ENCODE measurements at regions not wholly inside any gene's neighbourhood (a gene's known extent, or its start where the extent isn't known, plus 50 kb on each side); places are given as distances from the start of the nearest gene placed in this dataset.
A peak's percentile ranks its signal among the peaks of the same experiment; 100 is the strongest.

DNA sequence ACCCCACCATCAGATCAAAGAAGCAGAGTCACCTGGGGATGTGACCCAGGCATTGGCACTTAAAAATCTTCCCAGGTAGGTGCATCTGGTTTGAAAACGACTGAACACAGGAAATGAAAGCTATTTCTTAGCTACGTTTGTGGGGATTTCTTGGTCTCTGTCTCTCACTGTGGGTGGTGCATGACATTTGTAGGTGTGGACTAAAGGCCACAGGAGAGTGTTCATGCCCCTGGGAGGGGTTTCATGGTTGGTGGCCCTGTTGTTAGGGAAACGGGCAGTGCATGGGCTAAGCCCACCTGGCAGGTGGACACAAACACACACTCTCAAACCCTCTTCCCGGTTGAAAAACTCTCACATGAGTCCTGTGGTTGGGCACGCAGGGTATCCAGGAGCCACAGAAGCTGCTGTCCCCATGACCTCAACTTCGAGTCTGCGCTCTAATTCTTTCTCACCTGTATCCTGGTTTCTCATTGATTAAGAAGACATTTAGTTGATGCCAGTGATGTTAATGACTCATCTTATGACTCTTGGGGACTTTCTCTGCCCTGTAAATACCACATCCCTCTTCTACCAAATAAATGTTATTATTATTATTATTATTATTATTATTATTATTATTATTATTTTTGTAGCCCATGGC is 119.4 kb downstream of the MRPS6 start:
- no peak for DNase-seq

DNA sequence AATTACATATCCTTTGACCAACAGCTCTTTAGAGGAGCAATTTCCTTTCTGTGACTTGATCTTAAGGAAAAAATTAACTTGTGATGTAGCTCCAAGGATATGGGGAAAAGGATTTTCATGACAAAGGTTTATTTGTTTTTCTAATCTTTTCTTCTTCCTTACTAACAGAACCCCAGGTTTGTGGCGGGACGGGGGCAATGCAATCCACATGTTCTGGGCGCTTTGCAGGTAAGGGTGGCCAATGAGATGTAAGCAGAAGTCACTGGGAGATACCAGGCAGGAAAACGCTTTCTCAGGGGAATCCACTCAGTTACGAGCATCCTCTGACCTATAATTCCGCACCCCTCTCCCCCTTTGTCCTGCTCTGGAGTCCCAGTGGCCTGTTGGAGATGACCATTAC is 122.0 kb downstream of the MRPS6 start:
- no peak for DNase-seq

DNA sequence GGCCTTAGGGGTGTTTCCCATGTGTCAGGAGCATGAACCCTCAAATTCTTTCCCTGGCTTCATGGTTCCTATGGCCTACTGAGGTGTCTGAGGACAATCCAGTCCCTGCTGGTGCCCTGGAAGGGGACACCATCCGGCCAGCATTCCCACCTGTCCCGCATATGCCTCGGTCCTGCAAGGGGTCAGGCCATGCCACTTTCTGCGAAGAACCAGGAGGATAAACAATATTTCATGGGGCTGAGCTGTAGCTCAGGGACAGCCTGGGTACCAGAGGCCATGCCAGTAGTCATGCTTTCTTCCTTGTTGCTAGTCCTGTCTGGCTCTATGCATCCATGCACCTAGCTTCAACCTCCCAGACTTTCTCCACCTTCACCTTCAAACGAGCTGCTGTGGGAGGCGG is 123.6 kb downstream of the MRPS6 start:
- no peak for DNase-seq

DNA sequence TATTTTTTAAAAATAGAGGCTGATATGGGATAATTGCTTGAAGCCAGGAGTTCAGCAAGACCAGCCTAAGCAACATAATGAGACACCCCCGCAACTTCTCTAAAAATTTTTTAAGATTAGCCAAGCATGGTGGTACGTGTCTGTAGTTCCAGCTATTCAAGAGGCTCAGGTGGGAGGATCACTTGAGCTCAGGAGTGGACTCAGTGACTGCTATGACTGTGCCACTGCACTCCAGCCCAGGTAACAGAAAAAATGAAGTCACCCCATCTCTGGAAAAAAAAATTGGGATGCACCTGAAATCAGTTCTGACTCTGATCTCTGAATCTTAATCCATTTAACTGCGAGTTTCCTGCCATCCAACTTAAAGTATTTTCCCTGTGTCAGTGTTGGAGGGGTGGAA is 124.2 kb downstream of the MRPS6 start:
- DNase-seq, result no peak

DNA sequence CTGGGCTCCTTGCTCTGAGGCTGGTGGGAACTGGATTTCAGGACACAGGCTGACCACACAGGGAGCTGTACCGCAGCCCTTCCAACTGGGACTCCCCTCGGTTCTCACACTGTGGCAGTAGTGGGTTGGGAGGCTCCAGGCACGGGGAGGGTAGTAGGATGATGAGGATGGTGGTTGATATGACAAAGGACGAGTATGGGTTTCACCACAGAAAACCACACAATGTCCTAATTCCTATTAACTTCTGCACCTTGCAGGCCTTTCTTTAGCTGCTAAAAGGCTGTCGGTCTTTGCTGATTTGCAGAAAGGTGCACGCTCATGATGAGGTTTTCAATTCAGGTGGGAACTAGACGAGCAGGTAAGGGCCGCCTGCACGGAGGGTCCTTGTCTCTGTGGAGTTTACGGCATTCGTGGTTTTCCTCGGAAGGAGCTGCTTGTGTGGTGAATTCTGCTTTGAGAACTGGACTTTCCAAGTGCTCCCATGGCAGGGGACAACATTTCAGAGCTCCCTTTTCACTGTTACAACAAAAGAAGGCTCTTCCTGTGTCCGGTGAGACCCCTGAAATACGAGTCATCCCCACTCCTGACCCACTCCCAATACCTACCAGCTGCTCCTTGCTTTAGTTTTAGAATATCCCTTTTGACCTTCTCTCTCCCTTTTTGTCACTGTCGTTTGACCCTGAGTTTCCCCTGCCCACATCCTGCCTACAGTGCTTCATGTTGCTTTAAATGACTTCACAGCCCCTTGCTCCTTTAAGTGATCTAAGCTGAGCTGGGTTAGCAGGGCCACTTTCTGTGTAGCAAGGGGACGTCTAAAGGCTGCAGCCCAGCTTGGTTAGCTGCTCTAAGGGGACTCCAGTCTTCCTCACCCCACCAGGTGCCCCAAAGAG is 125.1 kb downstream of the MRPS6 start:
- DNase-seq, result peak; percentile 60

DNA sequence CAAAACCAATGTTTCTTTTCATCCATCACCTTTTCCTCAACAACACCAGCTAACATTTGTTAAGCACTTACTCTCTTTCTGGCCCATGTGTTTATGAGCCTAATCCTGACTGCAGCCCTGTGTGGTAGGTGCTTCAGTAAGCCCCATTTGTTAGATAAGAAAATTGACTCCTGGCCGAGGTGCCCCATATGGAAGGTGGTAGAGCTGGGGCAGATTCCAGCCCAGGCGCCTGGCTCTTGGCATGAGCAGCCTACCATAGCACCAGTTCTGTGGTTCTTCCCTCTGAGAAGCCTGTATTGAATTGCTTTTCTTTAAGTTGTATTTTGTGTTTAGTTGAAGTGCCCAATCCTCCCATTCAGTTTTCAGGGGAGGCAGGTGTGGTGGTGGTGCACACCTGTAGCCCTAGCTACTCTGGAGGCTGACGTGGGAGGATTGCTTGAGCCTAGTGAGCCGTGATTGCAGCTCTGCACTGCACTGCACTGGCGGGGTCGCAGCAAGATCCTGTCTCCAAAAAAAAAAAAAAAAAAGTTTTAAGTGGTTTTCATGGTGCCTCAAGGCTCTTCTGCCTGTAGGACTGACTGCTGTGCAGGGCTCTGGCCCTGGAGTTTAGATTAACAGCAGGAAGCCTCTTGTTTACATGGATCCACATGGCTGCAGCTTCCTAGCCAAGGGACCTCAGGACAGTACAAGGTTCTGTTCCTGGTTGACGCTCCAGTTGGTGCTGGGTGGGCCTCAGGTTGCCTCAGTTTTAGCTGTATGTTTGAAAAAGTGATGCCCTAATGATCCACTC is 125.9 kb downstream of the MRPS6 start:
- DNase-seq, result peak; percentile 59

DNA sequence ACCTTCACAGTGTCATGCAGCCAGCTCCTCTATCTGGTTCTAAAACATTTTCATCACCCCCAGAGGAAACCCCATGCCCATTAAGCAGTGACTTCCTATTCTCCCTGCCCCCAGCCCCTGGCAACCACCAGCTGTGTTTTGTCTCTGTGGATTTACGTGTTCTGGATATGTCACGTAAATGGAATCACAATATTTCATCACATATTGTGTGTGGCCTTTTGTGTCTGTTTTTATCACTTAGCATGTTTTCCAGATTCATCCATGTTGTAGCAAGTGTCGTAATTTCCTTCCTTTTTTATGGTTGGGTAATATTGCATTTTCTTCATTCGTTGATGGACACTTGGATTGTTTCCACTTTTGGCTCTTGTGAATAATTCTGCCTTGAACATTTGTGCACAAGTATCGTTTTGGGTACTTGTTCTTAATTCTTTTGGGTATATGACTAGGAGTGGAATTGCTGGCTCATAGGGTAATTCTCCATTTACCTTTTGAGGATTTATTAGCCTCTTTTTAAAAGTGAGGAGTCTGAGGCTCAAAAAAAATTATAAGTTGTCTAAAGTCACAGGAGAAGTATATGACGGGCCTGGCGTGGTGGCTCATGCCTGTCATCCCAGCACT is 127.0 kb downstream of the MRPS6 start:
- no peak for DNase-seq

DNA sequence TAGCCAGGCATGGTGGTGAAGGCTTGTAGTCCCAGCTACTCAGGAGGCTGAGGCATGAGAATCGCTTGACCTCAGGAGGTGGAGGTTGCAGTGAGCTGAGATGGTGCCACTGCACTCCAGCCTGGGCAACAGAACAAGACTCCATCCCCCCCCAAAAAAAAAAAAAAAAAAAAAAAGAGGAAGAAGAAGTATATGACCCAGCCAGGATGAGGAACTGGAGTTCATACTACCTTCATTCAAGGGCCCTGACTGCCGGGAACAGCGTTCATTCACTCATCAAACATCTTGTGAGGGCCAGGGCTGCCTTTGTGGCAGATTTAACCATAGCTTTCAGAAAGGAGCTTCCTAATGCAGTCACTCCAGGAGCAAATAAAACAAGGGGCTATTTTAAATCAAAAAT is 127.6 kb downstream of the MRPS6 start:
- no peak for DNase-seq

DNA sequence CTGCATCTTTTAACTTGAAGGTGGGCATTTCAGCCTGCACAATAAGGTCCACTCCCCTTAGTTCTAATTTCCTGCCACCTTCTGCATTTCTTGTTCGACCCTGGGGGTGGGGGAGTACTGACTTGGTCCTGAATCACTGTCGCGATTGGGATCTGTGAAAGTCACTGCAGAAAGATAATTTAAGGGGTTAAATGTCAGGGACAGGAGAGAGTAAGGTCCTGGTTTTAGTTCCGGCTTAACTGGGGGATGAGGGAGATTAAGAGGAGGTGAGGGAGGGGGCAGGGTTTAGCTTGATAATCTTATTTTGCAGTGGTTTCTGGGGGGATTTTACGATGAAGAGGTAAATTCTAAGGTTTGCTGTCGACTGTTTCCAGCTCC is 128.1 kb downstream of the MRPS6 start:
- no peak for DNase-seq

DNA sequence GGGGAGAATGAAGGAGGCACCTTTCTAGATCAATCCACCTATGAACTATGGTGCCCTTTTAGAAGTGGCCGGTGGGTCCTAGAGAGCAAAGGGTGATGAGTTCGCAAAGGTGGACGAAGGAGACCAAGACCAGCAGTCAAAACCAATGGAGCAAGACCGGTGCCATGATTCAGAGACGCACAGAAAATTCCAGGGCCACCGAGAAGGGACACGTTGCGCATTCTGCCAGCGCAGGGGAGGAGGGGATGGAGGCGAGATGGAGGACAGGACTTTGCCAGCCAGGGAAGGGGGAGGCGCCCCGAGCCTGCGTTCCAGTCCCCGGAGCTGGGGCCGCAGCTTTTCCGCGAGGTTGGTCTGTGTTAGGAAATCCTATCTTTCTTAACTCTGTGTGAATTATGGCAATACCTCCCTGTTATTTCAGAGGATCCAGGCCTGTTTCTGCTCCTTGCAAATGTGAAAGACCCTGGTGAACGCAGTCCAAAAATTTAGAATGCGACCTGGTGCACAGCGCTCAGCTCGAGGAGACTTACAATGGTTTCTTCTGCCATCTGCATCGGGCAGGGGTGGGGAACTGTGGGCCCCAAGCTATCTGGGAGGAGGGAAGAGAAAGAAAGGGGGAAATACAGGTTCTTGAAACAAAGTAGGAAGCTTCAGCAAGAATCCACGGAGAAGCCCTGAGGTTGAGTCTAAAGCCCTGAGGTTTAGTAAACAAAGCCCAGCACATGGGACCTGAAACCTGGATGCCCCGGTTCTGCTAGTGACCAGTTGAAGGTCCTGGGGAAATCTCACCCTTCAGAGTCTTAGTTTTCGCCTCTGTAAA is 129.4 kb downstream of the MRPS6 start:
- peak; percentile 76 for DNase-seq

DNA sequence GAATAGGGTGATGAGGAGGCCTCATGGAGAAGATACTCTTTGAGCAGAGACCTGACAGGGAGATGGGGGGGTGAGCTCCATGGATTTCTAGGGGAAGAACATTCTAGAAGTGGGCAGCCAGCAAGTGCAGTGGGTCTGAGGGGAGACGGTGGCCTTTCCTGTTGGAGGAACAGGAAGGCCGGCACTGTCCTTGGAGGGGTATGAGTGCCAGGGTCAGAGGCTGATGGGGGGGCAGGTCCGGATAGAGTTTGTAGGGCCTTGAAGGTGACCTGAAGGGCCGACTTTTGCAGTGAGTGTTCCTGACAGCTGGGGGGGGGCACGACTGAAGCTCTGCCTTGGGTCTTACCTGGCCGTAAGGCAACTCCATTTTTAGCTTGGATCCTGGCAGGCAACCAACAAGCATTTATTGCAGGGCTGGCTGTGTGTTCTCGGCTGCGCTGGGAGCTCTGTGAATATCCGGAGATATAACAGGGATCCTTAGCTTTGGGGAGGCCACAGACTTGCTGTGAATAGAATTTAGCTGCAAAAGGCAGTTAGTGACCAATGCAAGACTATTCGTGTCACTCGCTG is 130.6 kb downstream of the MRPS6 start:
- no peak for DNase-seq

DNA sequence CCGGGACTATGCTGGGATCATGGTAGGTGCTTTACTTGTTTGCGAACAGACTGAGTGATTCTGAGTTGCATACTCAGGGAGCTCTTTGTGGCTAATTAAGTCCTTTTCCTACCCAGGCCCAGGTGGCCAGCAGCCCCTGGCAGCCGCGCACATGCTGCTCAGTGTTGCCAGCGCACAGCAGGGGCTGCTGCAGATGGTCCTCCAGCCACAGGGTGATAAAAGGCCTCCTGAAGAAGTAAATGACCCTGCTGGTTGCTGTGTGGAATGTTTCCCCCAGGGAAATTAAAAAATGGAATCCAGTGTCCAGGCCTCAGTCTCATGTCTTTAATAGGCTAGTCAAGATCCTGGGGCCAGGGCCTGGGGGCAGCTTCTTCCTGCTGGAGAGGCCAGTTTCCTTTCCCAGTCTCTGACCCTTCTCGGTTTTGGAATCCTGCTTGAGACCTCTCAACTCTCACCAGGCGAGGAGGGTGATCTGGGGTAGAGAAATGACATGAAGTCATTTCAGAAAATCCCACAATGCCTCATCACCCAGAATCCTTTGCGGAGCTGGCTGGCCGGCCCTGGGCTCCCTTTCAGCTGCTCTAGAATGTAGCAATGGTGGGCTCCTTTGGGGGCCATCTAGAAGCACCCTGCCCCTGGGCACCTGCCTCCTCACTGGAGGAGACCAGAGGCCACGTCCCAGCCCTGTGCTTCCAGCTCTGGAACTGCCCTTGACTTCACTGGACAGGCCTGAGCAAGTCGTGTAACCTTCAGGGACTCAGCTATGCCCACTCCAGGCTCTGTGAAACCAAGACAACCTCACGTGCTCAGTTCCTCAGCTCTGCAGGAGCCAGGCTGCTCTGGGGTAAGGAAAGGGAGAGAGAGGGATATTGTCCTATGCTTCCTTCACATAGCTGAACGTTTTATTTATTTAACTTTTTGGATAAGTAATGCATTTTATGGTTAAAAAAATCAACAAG is 131.4 kb downstream of the MRPS6 start:
- DNase-seq, result peak; percentile 60

DNA sequence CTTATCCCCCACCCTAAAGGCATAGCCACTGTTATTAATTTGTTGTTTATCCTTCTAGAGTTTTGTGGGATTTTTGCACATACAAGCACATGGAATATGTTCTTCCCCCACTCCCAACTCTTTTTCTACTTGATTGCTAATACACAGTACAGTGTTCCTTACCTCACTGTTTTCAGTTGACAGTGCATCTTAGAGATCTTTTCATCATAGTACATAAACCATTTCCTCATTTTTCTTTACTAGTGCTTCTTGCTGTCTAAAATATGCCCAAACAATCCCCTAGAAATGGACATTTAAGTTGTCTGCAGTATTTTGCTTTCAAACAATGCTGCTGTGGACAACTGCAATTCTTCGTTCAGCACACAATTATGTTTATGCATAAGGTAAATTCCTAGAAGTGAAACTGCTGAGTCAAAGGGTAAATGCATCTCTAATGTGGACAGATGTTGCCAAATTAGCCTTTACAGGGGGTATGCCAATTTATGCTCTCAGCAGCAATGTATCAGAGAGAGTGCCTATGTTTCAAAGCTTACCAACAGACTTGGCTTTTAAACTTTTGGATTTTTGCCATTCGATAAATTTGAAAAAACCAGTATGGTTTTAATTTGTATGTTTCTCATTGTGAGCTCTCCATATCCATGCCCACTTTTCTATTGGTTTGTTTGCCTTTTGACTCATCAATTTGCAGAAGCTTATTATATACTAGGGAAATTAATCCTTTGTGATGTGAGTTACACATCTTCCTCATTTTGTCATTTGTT is 132.6 kb downstream of the MRPS6 start:
- no peak for DNase-seq

DNA sequence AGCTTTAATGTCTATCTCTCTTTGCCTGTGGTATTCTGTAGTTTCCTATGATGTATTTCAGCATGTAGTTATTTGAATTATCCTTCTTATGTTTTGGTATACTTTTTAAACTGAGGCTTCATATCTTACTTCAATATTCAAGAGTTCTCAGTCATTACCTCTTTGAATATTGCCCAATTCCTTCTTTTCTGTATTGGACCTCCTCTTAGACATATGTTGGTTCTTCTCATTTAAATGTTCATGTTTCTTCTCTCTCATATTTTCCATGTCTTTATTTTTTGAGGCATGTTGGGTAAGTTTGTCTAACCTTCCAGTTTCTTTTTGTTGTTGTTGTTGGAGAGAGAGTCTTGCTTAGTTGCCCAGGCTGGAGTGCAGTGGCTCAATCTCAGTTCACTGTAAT is 140.6 kb downstream of the MRPS6 start:
- no peak for DNase-seq

DNA sequence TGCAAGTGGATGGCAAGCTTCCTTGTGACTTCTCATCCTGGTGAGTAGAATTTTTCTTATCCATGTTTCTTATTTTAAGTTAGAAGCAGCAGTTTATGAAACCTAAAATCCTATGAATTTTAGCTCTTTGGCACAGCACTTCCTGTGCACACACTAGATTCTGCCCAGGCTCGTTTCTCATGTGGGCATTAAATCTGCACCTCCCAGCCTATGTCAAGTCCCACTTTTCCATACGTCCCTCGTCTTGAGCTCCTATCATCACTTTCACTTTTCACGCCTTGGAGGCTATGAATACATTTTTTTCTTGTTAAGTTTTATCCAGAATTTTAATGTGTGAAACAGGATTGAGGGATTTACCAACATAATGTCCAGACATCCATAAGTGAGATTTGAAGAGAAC is 142.1 kb downstream of the MRPS6 start:
- DNase-seq, result no peak

DNA sequence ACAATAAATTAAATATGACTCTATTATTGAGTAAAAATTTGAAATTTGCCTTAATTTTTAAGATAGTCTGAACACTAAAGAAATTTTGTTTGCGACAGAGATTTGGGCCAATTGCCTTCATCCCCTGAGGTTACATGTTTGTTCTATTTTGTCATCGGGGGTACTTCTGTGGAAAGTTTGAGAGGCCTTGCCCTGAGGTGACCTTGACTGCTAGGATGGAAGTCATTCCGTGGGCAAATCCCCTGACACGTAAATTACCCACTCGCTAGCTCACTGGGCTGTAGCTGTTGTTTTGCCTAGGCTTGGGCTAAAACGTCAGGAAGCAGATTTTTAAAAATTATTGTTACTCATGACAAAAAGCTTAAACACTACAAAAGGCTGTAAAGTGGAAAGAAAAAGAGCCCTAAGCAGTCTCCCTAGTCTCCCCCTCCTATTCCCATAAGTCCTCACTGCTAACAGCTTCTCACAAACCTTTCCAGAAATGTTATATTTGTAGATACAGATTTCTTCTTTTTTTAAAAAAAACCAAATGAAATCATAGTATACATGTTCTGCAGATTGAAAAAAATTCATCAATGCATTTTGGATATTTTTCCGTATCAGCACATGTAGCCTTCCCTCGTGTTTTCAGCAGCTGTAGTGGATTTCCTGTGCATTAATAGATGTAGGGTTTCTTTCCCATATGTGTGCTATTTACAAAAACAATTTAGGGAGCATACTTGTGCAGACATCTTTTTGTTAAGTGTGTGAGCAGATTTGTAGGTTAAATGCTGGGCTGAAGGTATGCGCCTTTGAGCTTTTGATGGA is 142.7 kb downstream of the MRPS6 start:
- no peak for DNase-seq

DNA sequence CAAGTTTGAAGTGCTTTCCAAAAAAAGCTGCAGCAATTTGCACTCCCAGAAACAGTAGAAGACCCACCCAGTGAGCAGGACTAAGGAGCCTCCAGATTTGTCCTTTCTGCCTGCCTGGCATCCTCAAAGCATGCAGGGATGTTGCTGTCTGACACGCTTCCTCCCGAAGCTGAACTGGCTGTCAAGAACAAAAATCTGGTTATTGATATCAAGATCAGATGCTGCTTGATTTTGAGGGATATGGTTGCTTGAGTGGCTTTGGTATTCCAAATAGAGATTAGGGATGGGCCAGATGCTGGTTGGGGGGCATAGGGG is 143.3 kb downstream of the MRPS6 start:
- DNase-seq, result no peak

DNA sequence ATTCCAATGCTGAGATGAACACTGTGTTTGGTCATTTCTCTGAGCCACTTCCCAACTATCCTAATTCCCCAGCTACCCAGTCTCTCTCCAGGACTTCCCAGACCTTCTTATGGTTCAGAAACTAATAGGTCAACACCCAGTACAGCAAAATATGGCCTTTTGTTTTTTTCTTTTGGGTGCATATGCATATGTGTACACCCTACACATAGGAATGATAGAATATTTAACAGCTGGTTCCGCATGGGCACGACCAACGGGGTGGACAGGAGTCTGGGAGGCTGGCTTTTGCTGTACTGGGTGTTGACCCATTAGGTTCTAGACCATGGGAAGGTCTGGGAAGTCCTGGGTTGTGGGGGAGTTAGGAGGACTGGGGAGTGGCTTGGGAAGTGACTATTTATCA is 143.9 kb downstream of the MRPS6 start:
- no peak for DNase-seq

DNA sequence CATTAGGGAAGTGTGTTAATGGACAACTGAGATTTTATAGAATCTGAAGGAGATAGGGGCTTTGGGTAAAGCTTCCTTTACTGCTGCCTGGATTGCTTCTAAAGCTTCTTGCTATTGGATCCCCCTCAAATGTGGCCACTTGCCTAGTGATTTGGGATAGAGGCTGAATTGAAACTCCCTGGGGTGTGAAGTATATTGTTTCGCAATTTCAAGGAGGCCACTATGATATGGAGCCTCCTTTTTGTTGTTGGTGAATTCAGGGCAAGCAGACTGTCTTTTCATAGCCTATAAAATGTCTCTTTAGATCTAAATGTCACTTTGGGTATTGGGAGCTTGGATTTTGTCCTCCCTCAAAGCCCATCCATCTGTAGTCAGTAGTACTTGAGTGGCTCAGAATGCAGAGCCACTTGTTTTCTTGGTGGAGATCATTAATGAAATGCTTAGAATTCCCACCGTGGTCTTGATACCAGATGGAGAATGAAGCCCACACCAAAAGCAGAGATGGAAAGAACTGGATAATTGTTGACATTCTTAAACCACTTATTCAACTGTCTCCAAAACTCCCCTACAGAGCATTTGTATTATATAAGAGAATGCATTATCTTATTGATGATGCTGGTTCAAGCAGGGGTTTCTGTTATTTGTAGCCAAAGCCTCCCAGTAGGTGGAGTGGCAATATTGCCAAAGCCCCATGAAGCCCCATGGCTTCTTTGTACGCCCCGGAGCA is 144.3 kb upstream of the KCNE2 start:
- no peak for DNase-seq
